ENCODE measurements at regions not wholly inside any gene's neighbourhood (a gene's known extent, or its start where the extent isn't known, plus 50 kb on each side); places are given as distances from the start of the nearest gene placed in this dataset.

GRCh38 chr11:129610125-129610524 lies 205.5 kb upstream of the TMEM45B start:
- DNase-seq (ENCODE audit: low read depth): no peak
- no peak for TF ChIP-seq CTCF (conservative IDR thresholded peaks at IDR 0.05; ENCODE audit: control insufficient read depth, insufficient read depth, low read depth, low read length)
- no peak overlapping the region for H3K4me3 ChIP-seq (ENCODE audit: control insufficient read depth, low read depth, low read length)

- no peak for TF ChIP-seq CTCF (conservative IDR thresholded peaks at IDR 0.05; ENCODE audit: control insufficient read depth, insufficient read depth, low read depth, low read length)
- no peak overlapping the region for H3K4me3 ChIP-seq (ENCODE audit: control insufficient read depth, low read depth, low read length)
- no peak for DNase-seq (ENCODE audit: low read depth)
Observed at GRCh38 chr11:129610545-129610944, 205.1 kb upstream of the TMEM45B start.

- no peak overlapping the region for H3K4me3 ChIP-seq (ENCODE audit: control insufficient read depth, low read depth, low read length)
- DNase-seq (ENCODE audit: low read depth): no peak
- no peak for TF ChIP-seq CTCF (conservative IDR thresholded peaks at IDR 0.05; ENCODE audit: control insufficient read depth, insufficient read depth, low read depth, low read length)
Observed at GRCh38 chr11:129611661-129612446, 203.8 kb upstream of the TMEM45B start.

- no peak for DNase-seq (ENCODE audit: low read depth)
- TF ChIP-seq CTCF (conservative IDR thresholded peaks at IDR 0.05; ENCODE audit: control insufficient read depth, insufficient read depth, low read depth, low read length): no peak
- no peak overlapping the region for H3K4me3 ChIP-seq (ENCODE audit: control insufficient read depth, low read depth, low read length)
Observed at GRCh38 chr11:129612447-129612961, 203.1 kb upstream of the TMEM45B start.

GRCh38 chr11:129613071-129613470 lies 202.6 kb upstream of the TMEM45B start:
- DNase-seq (ENCODE audit: low read depth): no peak
- no peak for TF ChIP-seq CTCF (conservative IDR thresholded peaks at IDR 0.05; ENCODE audit: control insufficient read depth, insufficient read depth, low read depth, low read length)
- H3K4me3 ChIP-seq (ENCODE audit: control insufficient read depth, low read depth, low read length): no peak overlapping the region

- TF ChIP-seq CTCF (conservative IDR thresholded peaks at IDR 0.05; ENCODE audit: control insufficient read depth, insufficient read depth, low read depth, low read length): no peak
- H3K4me3 ChIP-seq (ENCODE audit: control insufficient read depth, low read depth, low read length): no peak overlapping the region
- DNase-seq (ENCODE audit: low read depth): no peak
Observed at GRCh38 chr11:129614256-129614944, 201.2 kb upstream of the TMEM45B start.
